Endothelial cell of umbilical vein (primary cell): ENCODE measurements at regions not wholly inside any gene's neighbourhood (a gene's known extent, or its start where the extent isn't known, plus 50 kb on each side); places are given as distances from the start of the nearest gene placed in this dataset.

Source experiments
- BruUV-seq: library from RNA; stranded (reverse); fragments of 400-500 nt; replicated peaks from 2 replicates; lab custom pipeline; 2021; lab: Mats Ljungman, UMichigan
- CTCF ChIA-PET: fragments of 300-600, 350-600 bp; sonication (Branson Sonifier 250); formaldehyde crosslinking; loops from one replicate; lab custom pipeline; 2021; ENCODE audit warnings: antibody characterized with exemption, inconsistent platforms; lab: Charles Lee
- POLR2A ChIA-PET: fragments of 300-600, 350-600 bp; sonication (Branson Sonifier 250); formaldehyde crosslinking; loops from one replicate; lab custom pipeline; 2021; ENCODE audit warnings: antibody characterized with exemption, inconsistent platforms; lab: Charles Lee
- DNase-seq: peaks from one replicate; pipeline ENCODE4 v3.0.0-alpha.2; 2011; ENCODE audit warnings: low read depth, low spot score
- FAIRE-seq: peaks from 2 replicates; lab custom pipeline; 2011; peaks lifted over from hg19 to GRCh38; lab: Jason Lieb, UNC
- H2AFZ ChIP-seq: 2 replicates; pipeline ENCODE4 v1.6.0; 2012; ENCODE audit warnings: low read depth, low read length, control low read depth, inconsistent platforms
- H3K27ac ChIP-seq: 2 replicates; pipeline ENCODE4 v1.5.1; 2011; ENCODE audit warnings: low read depth, mild to moderate bottlenecking, control low read depth, low read length, moderate library complexity; ENCODE audit not compliant: insufficient read depth
- H3K27me3 ChIP-seq, 2 experiments: 2 replicates each; pipeline versions ENCODE4 v1.6.0 to v1.6.1; 2011; ENCODE audit warnings: low read length in 2 of 2, mixed read lengths in 1 of 2; ENCODE audit not compliant: control insufficient read depth in 2 of 2, insufficient read depth in 2 of 2
- H3K36me3 ChIP-seq, 2 experiments: 2 replicates in 1 of 2; 3 replicates in 1 of 2; pipeline ENCODE4 v1.5.1; 2011; ENCODE audit warnings: low read length in 2 of 2, mild to moderate bottlenecking in 1 of 2, moderate library complexity in 1 of 2; ENCODE audit not compliant: control insufficient read depth in 2 of 2, insufficient read depth in 2 of 2; ENCODE audit errors: extremely low read depth in 1 of 2
- H3K4me1 ChIP-seq: 3 replicates; pipeline ENCODE4 v1.5.1; 2011; ENCODE audit warnings: mild to moderate bottlenecking, low read length; ENCODE audit not compliant: control insufficient read depth, insufficient read depth; ENCODE audit errors: extremely low read depth
- H3K4me2 ChIP-seq: 2 replicates; pipeline ENCODE4 v1.6.1; 2011; ENCODE audit warnings: low read length, control low read depth, mixed read lengths; ENCODE audit not compliant: insufficient read depth
- H3K4me3 ChIP-seq, 3 experiments: fragments of 200-600 bp in 1 of 3; sonication (generic), shearing (Covaris generic) in 1 of 3; replicated peaks in 1 of 3; 2 replicates each; pipeline ENCODE4 v1.5.1; 2011 to 2016; ENCODE audit warnings: control low read depth in 3 of 3, low read length in 3 of 3, mild to moderate bottlenecking in 2 of 3, inconsistent platforms in 1 of 3, low read depth in 1 of 3, moderate library complexity in 1 of 3; ENCODE audit not compliant: insufficient read depth in 1 of 3
- H3K79me2 ChIP-seq: 2 replicates; pipeline ENCODE4 v1.6.0; 2012; ENCODE audit warnings: low read length, inconsistent platforms; ENCODE audit not compliant: control insufficient read depth, insufficient read depth
- H3K9ac ChIP-seq: replicated peaks from 2 replicates; pipeline ENCODE3; 2011; ENCODE audit warnings: low read length, control low read depth; ENCODE audit not compliant: insufficient read depth; ENCODE audit errors: extremely low read depth
- H3K9me1 ChIP-seq: replicated peaks from 3 replicates; pipeline ENCODE4 v1.6.0; 2011; ENCODE audit warnings: mild to moderate bottlenecking, low read length; ENCODE audit not compliant: control insufficient read depth, insufficient read depth; ENCODE audit errors: extremely low read depth
- H3K9me3 ChIP-seq: replicated peaks from 2 replicates; pipeline ENCODE4 v1.5.1; 2012; ENCODE audit warnings: low read length, inconsistent platforms; ENCODE audit not compliant: control insufficient read depth, insufficient read depth
- H4K20me1 ChIP-seq: replicated peaks from 2 replicates; pipeline ENCODE3; 2011; ENCODE audit warnings: mild to moderate bottlenecking, low read length; ENCODE audit not compliant: control insufficient read depth, insufficient read depth; ENCODE audit errors: extremely low read depth
- CTCF ChIP-seq, 2 donors: IDR thresholded peaks; 1 replicate in 1 of 2; 2 replicates in 1 of 2; pipeline ENCODE4 v1.5.1; 2011; ENCODE audit warnings: low read length in 2 of 2, mild to moderate bottlenecking in 2 of 2, moderate library complexity in 2 of 2, control low read depth in 1 of 2, inconsistent platforms in 1 of 2, low read depth in 1 of 2; ENCODE audit not compliant: insufficient read depth in 1 of 2; ENCODE audit errors: extremely low read depth in 1 of 2
- EZH2 ChIP-seq: IDR thresholded peaks from 2 replicates; pipeline ENCODE4 v1.6.1; 2012; ENCODE audit warnings: borderline replicate concordance, low read depth, mild to moderate bottlenecking, moderate library complexity, low read length, inconsistent platforms; ENCODE audit not compliant: severe bottlenecking
- FOS ChIP-seq: IDR thresholded peaks from 2 replicates; pipeline ENCODE4 v1.6.1; 2011; ENCODE audit warnings: mild to moderate bottlenecking, low read length, moderate library complexity, borderline replicate concordance; ENCODE audit not compliant: insufficient read depth
- GATA2 ChIP-seq: IDR thresholded peaks from 2 replicates; pipeline ENCODE4 v1.7.0; 2011; ENCODE audit warnings: low read depth, mild to moderate bottlenecking, moderate library complexity, mixed read lengths, low read length; ENCODE audit not compliant: insufficient read length, insufficient read depth
- JUN ChIP-seq: IDR thresholded peaks from 2 replicates; pipeline ENCODE4 v1.6.1; 2011; ENCODE audit warnings: borderline replicate concordance, low read depth; ENCODE audit not compliant: insufficient read length, insufficient read depth
- MAX ChIP-seq: IDR thresholded peaks from 2 replicates; pipeline ENCODE4 v1.6.1; 2011; ENCODE audit not compliant: insufficient read depth, insufficient read length
- MYC ChIP-seq: IDR thresholded peaks from one replicate; pipeline ENCODE4 v1.6.1; 2011; ENCODE audit warnings: mild to moderate bottlenecking, low read depth, low read length
- POLR2A ChIP-seq: IDR thresholded peaks from 2 replicates; pipeline ENCODE4 v1.6.1; 2012; ENCODE audit warnings: low read depth, mild to moderate bottlenecking, control low read depth, low read length
- POLR2AphosphoS5 ChIP-seq: IDR thresholded peaks from 2 replicates; pipeline ENCODE4 v1.6.1; 2012; ENCODE audit warnings: low read depth, mild to moderate bottlenecking, control low read depth, low read length, moderate library complexity; ENCODE audit not compliant: insufficient read depth
- dilution Hi-C: fragments of 300-500 bp; cut with MboI; formaldehyde crosslinking; loops from one replicate; pipeline ENCODE4 v1.15.0; 2019; ENCODE audit warnings: low sequenced_read_pairs; ENCODE audit not compliant: extremely low pct_ligation_motif_present
- intact Hi-C: fragments of 100-400 bp; cut with micrococcal nuclease; formaldehyde crosslinking; loops from one replicate; pipeline ENCODE4 v1.10.0; 2022

GRCh38 chr6:142011775-142012174, 121.0 kb upstream of the GJE1 start:
- no TSS peak for BruUV-seq
- H3K27ac ChIP-seq, result peak overlapping the region; percentile 7
- DNase-seq (no peak), FAIRE-seq (no peak)
- intact Hi-C loops, result no loop called here
- no peaks in the 10 kb centered on the region for H3K9me1 ChIP-seq
- POLR2A ChIA-PET, result no interaction called here
- H3K9ac ChIP-seq, result no peak overlapping the region
- H3K79me2 ChIP-seq, result no peaks in the 10 kb centered on the region
- CTCF ChIA-PET, result interaction anchor here (1.7 kb wide), 1 partner anchor 11 kb away, joined by 7 read pairs; no protein-coding TSS in a partner anchor
- H3K4me3 ChIP-seq, result no peak overlapping the region
- no peak overlapping the region for H3K4me2 ChIP-seq
- peaks cover 43% of the 10 kb centered on the region for H3K4me1 ChIP-seq
- no peaks in the 10 kb centered on the region for H3K27me3 ChIP-seq
- no peaks in the 10 kb centered on the region for H4K20me1 ChIP-seq
- TF ChIP-seq EZH2, result no peak
- no peak for TF ChIP-seq POLR2AphosphoS5
- no peak for TF ChIP-seq MYC
- TF ChIP-seq JUN, result no peak
- TF ChIP-seq CTCF (IDR thresholded peaks at IDR 0.05; ENCODE audit: extremely low read depth in 1 of 2, insufficient read depth in 1 of 2, low read depth in 1 of 2, low read length in 2 of 2), result no peak
- no peak for TF ChIP-seq POLR2A
- TF ChIP-seq GATA2, result no peak
- TF ChIP-seq FOS, result no peak
- no peak for TF ChIP-seq MAX
- H3K9me3 ChIP-seq, result no peaks in the 10 kb centered on the region
- no peak overlapping the region for H2AFZ ChIP-seq
- no peaks in the 10 kb centered on the region for H3K36me3 ChIP-seq
- dilution Hi-C loops, result no loop called here
